H1 (cell line): ENCODE measurements at regions not wholly inside any gene's neighbourhood (a gene's known extent, or its start where the extent isn't known, plus 50 kb on each side); places are given as distances from the start of the nearest gene placed in this dataset.

ENCODE experiments used
- CTCF ChIA-PET: fragments of 300-600 bp; sonication (Branson Sonifier 250); formaldehyde crosslinking; loops from one replicate; lab custom pipeline; 2021; ENCODE audit not compliant: partially characterized antibody; lab: Charles Lee
- POLR2A ChIA-PET: fragments of 300-600 bp; sonication (Branson Sonifier 250); formaldehyde crosslinking; loops from one replicate; lab custom pipeline; 2021; ENCODE audit warnings: inconsistent platforms; ENCODE audit not compliant: partially characterized antibody; lab: Charles Lee
- DNase-seq, 2 experiments: peaks; one replicate each; pipeline versions ENCODE4 v3.0.0 to v3.0.0-alpha.2; 2010 to 2022; ENCODE audit warnings: low spot score in 2 of 2, low read depth in 1 of 2, mixed read lengths in 1 of 2
- FAIRE-seq: peaks from 2 replicates; lab custom pipeline; 2011; peaks lifted over from hg19 to GRCh38; lab: Jason Lieb, UNC
- H2AFZ ChIP-seq: 2 replicates; pipeline ENCODE4 v1.8.1; 2012; ENCODE audit warnings: low read length, inconsistent platforms
- H2AK5ac ChIP-seq: 2 replicates; pipeline ENCODE4 v1.6.1; 2013; ENCODE audit warnings: low read depth, low read length
- H2BK120ac ChIP-seq: replicated peaks from 2 replicates; pipeline ENCODE3; 2013; ENCODE audit warnings: low read depth, low read length, inconsistent platforms
- H2BK12ac ChIP-seq: 2 replicates; pipeline ENCODE4 v1.6.1; 2013; ENCODE audit warnings: low read depth, low read length
- H2BK15ac ChIP-seq: 2 replicates; pipeline ENCODE4 v1.6.1; 2013; ENCODE audit warnings: low read length
- H2BK20ac ChIP-seq: 2 replicates; pipeline ENCODE4 v1.6.1; 2013; ENCODE audit warnings: low read length
- H2BK5ac ChIP-seq: 2 replicates; pipeline ENCODE4 v1.6.1; 2013; ENCODE audit warnings: low read depth, low read length
- H3K14ac ChIP-seq: 2 replicates; pipeline ENCODE4 v1.6.1; 2013; ENCODE audit warnings: inconsistent platforms; ENCODE audit not compliant: insufficient read length
- H3K18ac ChIP-seq: 2 replicates; pipeline ENCODE4 v1.6.1; 2013; ENCODE audit warnings: low read length; ENCODE audit errors: extremely low read depth
- H3K23ac ChIP-seq: 2 replicates; pipeline ENCODE4 v1.6.1; 2013; ENCODE audit warnings: inconsistent platforms; ENCODE audit not compliant: insufficient read length
- H3K23me2 ChIP-seq: 2 replicates; pipeline ENCODE4 v1.6.1; 2013; ENCODE audit warnings: low read depth, low read length
- H3K27ac ChIP-seq: 2 replicates; pipeline ENCODE4 v1.6.1; 2011; ENCODE audit warnings: low read depth, low read length, inconsistent platforms
- H3K27me3 ChIP-seq, 4 experiments: replicated peaks in 1 of 4; 1 replicate in 1 of 4; 2 replicates in 3 of 4; pipeline versions ENCODE4 v1.6.1 to v1.8.1; 2011 to 2013; ENCODE audit warnings: low read length in 3 of 4, mild to moderate bottlenecking in 3 of 4, inconsistent platforms in 2 of 4, mixed read lengths in 2 of 4, moderate library complexity in 1 of 4; ENCODE audit not compliant: control insufficient read depth in 3 of 4, insufficient read depth in 3 of 4; ENCODE audit errors: extremely low read depth in 1 of 4
- H3K36me3 ChIP-seq, 4 experiments: 2 replicates each; pipeline versions ENCODE4 v1.6.1 to v1.8.1; 2011 to 2013; ENCODE audit warnings: mild to moderate bottlenecking in 4 of 4, low read length in 3 of 4, moderate library complexity in 2 of 4, control low read depth in 1 of 4, inconsistent platforms in 1 of 4; ENCODE audit not compliant: insufficient read depth in 4 of 4, control insufficient read depth in 2 of 4
- H3K4ac ChIP-seq: replicated peaks from 2 replicates; pipeline ENCODE3; 2013; ENCODE audit warnings: low read length, low read depth, mixed read lengths, inconsistent platforms; ENCODE audit not compliant: insufficient read length
- H3K4me1 ChIP-seq, 4 experiments: replicated peaks in 1 of 4; 1 replicate in 1 of 4; 2 replicates in 3 of 4; pipeline versions ENCODE4 v1.6.1 to v1.8.1; 2011 to 2013; ENCODE audit warnings: low read length in 3 of 4, inconsistent platforms in 2 of 4, mixed read lengths in 1 of 4; ENCODE audit not compliant: insufficient read depth in 4 of 4, control insufficient read depth in 3 of 4
- H3K4me2 ChIP-seq, 2 experiments: 2 replicates each; pipeline versions ENCODE4 v1.6.1 to v1.8.1; 2011 to 2013; ENCODE audit warnings: low read depth in 2 of 2, low read length in 2 of 2, control low read depth in 1 of 2, inconsistent platforms in 1 of 2, mild to moderate bottlenecking in 1 of 2; ENCODE audit not compliant: insufficient read depth in 1 of 2
- H3K4me3 ChIP-seq, 4 experiments: fragments of 200-600, 300-600 bp in 1 of 4; sonication (generic), shearing (Covaris generic), sonication (Bioruptor Twin) in 1 of 4; 2 replicates each; pipeline versions ENCODE4 v1.5.1 to v1.8.1; 2011 to 2016; ENCODE audit warnings: low read length in 4 of 4, low read depth in 3 of 4, control low read depth in 2 of 4, inconsistent platforms in 2 of 4, mild to moderate bottlenecking in 2 of 4, mixed read lengths in 1 of 4, moderate library complexity in 1 of 4; ENCODE audit not compliant: insufficient read depth in 2 of 4; ENCODE audit errors: extremely low read depth in 1 of 4
- H3K56ac ChIP-seq: replicated peaks from 2 replicates; pipeline ENCODE3; 2013; ENCODE audit warnings: low read depth, mild to moderate bottlenecking, mixed read lengths, low read length, inconsistent platforms; ENCODE audit not compliant: insufficient read length
- H3K79me1 ChIP-seq: 2 replicates; pipeline ENCODE4 v1.6.1; 2013; ENCODE audit warnings: low read depth, low read length, control low read depth
- H3K79me2 ChIP-seq, 2 experiments: 2 replicates each; pipeline versions ENCODE4 v1.6.1 to v1.8.1; 2012 to 2013; ENCODE audit warnings: low read length in 2 of 2, mild to moderate bottlenecking in 2 of 2, inconsistent platforms in 1 of 2; ENCODE audit not compliant: insufficient read depth in 2 of 2, control insufficient read depth in 1 of 2
- H3K9ac ChIP-seq, 4 experiments: replicated peaks in 1 of 4; 1 replicate in 1 of 4; 2 replicates in 3 of 4; pipeline versions ENCODE4 v1.6.1 to v1.8.1; 2011 to 2013; ENCODE audit warnings: low read depth in 3 of 4, low read length in 3 of 4, control low read depth in 2 of 4, mild to moderate bottlenecking in 2 of 4, moderate library complexity in 2 of 4, inconsistent platforms in 1 of 4; ENCODE audit errors: extremely low read depth in 1 of 4
- H3K9me3 ChIP-seq, 2 experiments: 2 replicates each; pipeline versions ENCODE4 v1.6.1 to v1.8.1; 2012 to 2013; ENCODE audit warnings: mild to moderate bottlenecking in 2 of 2, moderate library complexity in 2 of 2, control low read depth in 1 of 2, inconsistent platforms in 1 of 2, low read depth in 1 of 2, low read length in 1 of 2, mixed read lengths in 1 of 2; ENCODE audit not compliant: insufficient read depth in 2 of 2
- H4K20me1 ChIP-seq, 2 experiments: replicated peaks in 1 of 2; 2 replicates each; pipeline versions ENCODE3 to v1.8.1; 2011 to 2013; ENCODE audit warnings: inconsistent platforms in 2 of 2, low read length in 2 of 2, mild to moderate bottlenecking in 1 of 2; ENCODE audit not compliant: insufficient read depth in 2 of 2, control insufficient read depth in 1 of 2
- H4K5ac ChIP-seq: 2 replicates; pipeline ENCODE4 v1.6.1; 2013; ENCODE audit warnings: low read length, low read depth, mixed read lengths, inconsistent platforms; ENCODE audit not compliant: insufficient read length
- H4K8ac ChIP-seq: 2 replicates; pipeline ENCODE4 v1.8.0; 2013; ENCODE audit warnings: mild to moderate bottlenecking, moderate library complexity, low read length, inconsistent platforms; ENCODE audit not compliant: insufficient read depth; ENCODE audit errors: extremely low read depth
- H4K91ac ChIP-seq: replicated peaks from 2 replicates; pipeline ENCODE3; 2013; ENCODE audit warnings: low read length, mixed read lengths, inconsistent platforms; ENCODE audit not compliant: insufficient read length
- POLR2A ChIP-seq, 2 experiments: IDR thresholded peaks; 1 replicate in 1 of 2; 2 replicates in 1 of 2; pipeline ENCODE4 v1.6.1; 2011; ENCODE audit warnings: low read depth in 2 of 2, low read length in 2 of 2, mild to moderate bottlenecking in 2 of 2; ENCODE audit errors: control extremely low read depth in 1 of 2
- RAD21 ChIP-seq, 2 experiments: IDR thresholded peaks in 1 of 2; conservative IDR thresholded peaks in 1 of 2; 2 replicates each; pipeline ENCODE4 v1.6.1; 2011; ENCODE audit warnings: low read depth in 2 of 2, low read length in 2 of 2, improper control_type of control experiment in 1 of 2, inconsistent platforms in 1 of 2, mild to moderate bottlenecking in 1 of 2, moderate library complexity in 1 of 2
- RXRA ChIP-seq: IDR thresholded peaks from 2 replicates; pipeline ENCODE4 v1.6.1; 2011; ENCODE audit warnings: low read depth, mild to moderate bottlenecking, low read length, moderate library complexity; ENCODE audit not compliant: insufficient read depth
- WGBS, 2 experiments: shearing (Covaris generic) in 1 of 2; methylation state at CpG; one replicate each; pipeline versions ENCODE4 v1.1.6 to v1.1.7; 2013 to 2015; ENCODE audit warnings: low lambda C conversion rate in 2 of 2, mixed read lengths in 2 of 2, inconsistent platforms in 1 of 2, low coverage in 1 of 2, missing lambda C conversion rate in 1 of 2; ENCODE audit not compliant: insufficient replicate concordance in 2 of 2, insufficient coverage in 1 of 2, insufficient read length in 1 of 2; ENCODE audit errors: extremely low coverage in 1 of 2, missing lambda C conversion rate in 1 of 2; 5-methylcytosine and 5-hydroxymethylcytosine counted together

DNA sequence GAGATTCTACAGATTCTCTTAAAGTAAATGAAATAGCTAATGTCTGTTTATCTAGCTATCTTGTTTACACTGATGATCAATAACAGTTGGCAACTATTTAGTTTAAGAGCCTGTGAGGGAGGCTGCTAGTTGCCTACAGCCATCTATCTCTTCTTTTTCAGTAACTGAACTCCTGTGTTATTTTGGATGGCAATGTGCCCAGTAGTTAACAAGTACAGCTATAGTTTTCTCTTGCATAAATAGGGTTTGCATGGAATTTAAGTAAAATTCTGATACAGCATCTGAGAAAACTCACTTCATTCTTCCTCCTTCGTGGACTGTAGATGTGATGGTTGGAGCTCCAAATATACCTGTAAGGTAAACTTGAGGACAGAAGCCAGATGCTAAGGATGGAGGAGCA, 219.5 kb upstream of the POT1 start:
- H2BK12ac ChIP-seq: no peak overlapping the region
- CTCF ChIA-PET: interaction anchor here (0.7 kb wide), 1 partner anchor 11 kb away, joined by 3 read pairs; no protein-coding TSS in a partner anchor
- TF ChIP-seq RAD21 (IDR thresholded peaks at IDR 0.05 in 1 of 2, conservative IDR thresholded peaks at IDR 0.05 in 1 of 2; ENCODE audit: low read depth in 2 of 2, low read length in 2 of 2) (no peak), RXRA (no peak), POLR2A (IDR thresholded peaks at IDR 0.05; ENCODE audit: control extremely low read depth in 1 of 2, low read depth in 2 of 2, low read length in 2 of 2) (no peak)

More for the DNA sequence above, 219.5 kb upstream of the POT1 start:
- 82% methylated on average over 1 of the region's 1 CpG; no CpG with 5 or more reads in 1 of the 2 experiments for WGBS, 2 experiments
- Histone ChIP-seq H4K5ac (no peak overlapping the region), H3K27ac (no peak overlapping the region), H3K56ac (no peak overlapping the region), H4K8ac (no peak overlapping the region), H3K9ac (no peak overlapping the region), H2BK120ac (no peak overlapping the region), H3K27me3 (no peaks in the 10 kb centered on the region), H3K4me2 (no peak overlapping the region), H3K23me2 (no peaks in the 10 kb centered on the region), H3K23ac (no peak overlapping the region), H2AK5ac (no peak overlapping the region), H2BK20ac (no peak overlapping the region), H3K14ac (no peak overlapping the region), H2BK5ac (no peak overlapping the region), H3K18ac (no peak overlapping the region), H3K4me3 (no peak overlapping the region), H3K79me1 (no peaks in the 10 kb centered on the region), H3K4ac (no peak overlapping the region), H2BK15ac (no peak overlapping the region), H3K9me3 (no peaks in the 10 kb centered on the region), H3K36me3 (no peaks in the 10 kb centered on the region), H4K91ac (no peak overlapping the region), H4K20me1 (no peaks in the 10 kb centered on the region), H3K79me2 (no peaks in the 10 kb centered on the region), H3K4me1 (no peaks in the 10 kb centered on the region), H2AFZ (no peak overlapping the region)
- POLR2A ChIA-PET: no interaction called here
- DNase-seq (no peak), FAIRE-seq (no peak)
